Fibroblast of lung (primary cell): ENCODE measurements at regions not wholly inside any gene's neighbourhood (a gene's known extent, or its start where the extent isn't known, plus 50 kb on each side); places are given as distances from the start of the nearest gene placed in this dataset.
"Not testable (repeated sequence)": the region's sequence is repeated elsewhere in the genome, so short reads cannot be mapped to it uniquely, and the experiment has no call there.

ENCODE experiments used
- DNase-seq, 2 donors: peaks; one replicate each; pipeline versions ENCODE4 v3.0.0 to v3.0.0-alpha.2; 2010; ENCODE audit warnings: low read depth in 2 of 2
- H2AFZ ChIP-seq: 2 replicates; pipeline ENCODE4 v1.5.1; 2012; ENCODE audit warnings: low read length, control low read depth, inconsistent platforms
- H3K27ac ChIP-seq: 2 replicates; pipeline ENCODE4 v1.5.1; 2011; ENCODE audit warnings: low read length, control low read depth; ENCODE audit not compliant: insufficient read depth
- H3K27me3 ChIP-seq: 2 replicates; pipeline ENCODE4 v1.5.1; 2011; ENCODE audit warnings: mild to moderate bottlenecking, low read length; ENCODE audit not compliant: control insufficient read depth, insufficient read depth
- H3K36me3 ChIP-seq: 2 replicates; pipeline ENCODE4 v1.5.1; 2011; ENCODE audit warnings: low read length; ENCODE audit not compliant: control insufficient read depth, insufficient read depth
- H3K4me1 ChIP-seq: 2 replicates; pipeline ENCODE4 v1.5.1; 2011; ENCODE audit warnings: low read length; ENCODE audit not compliant: control insufficient read depth, insufficient read depth; ENCODE audit errors: extremely low read depth
- H3K4me2 ChIP-seq: 2 replicates; pipeline ENCODE4 v1.5.1; 2011; ENCODE audit warnings: low read length, control low read depth; ENCODE audit not compliant: insufficient read depth; ENCODE audit errors: extremely low read depth
- H3K4me3 ChIP-seq, 4 experiments: fragments of 200-600 bp in 1 of 4; sonication (generic) in 1 of 4; replicated peaks in 1 of 4; 2 replicates each; pipeline ENCODE4 v1.5.1; 2011 to 2016; ENCODE audit warnings: low read length in 4 of 4, low read depth in 3 of 4, mild to moderate bottlenecking in 3 of 4, control low read depth in 2 of 4, inconsistent platforms in 1 of 4, mixed read lengths in 1 of 4; ENCODE audit not compliant: insufficient read depth in 1 of 4; ENCODE audit errors: control extremely low read depth in 1 of 4
- H3K79me2 ChIP-seq: 2 replicates; pipeline ENCODE4 v1.5.1; 2012; ENCODE audit warnings: mild to moderate bottlenecking, low read length, inconsistent platforms; ENCODE audit not compliant: control insufficient read depth, insufficient read depth
- H3K9ac ChIP-seq: 2 replicates; pipeline ENCODE4 v1.5.1; 2011; ENCODE audit warnings: mild to moderate bottlenecking, low read length, control low read depth; ENCODE audit not compliant: insufficient read depth
- H3K9me3 ChIP-seq: 2 replicates; pipeline ENCODE4 v1.5.1; 2012; ENCODE audit warnings: low read depth, low read length; ENCODE audit not compliant: control insufficient read depth, insufficient read depth
- H4K20me1 ChIP-seq: 2 replicates; pipeline ENCODE4 v1.5.1; 2011; ENCODE audit warnings: low read length; ENCODE audit not compliant: control insufficient read depth, insufficient read depth; ENCODE audit errors: extremely low read depth
- EZH2 ChIP-seq: IDR thresholded peaks from 2 replicates; pipeline ENCODE4 v1.5.1; 2012; ENCODE audit warnings: low read length, control low read depth, mild to moderate bottlenecking; ENCODE audit errors: missing control alignments
- TF ChIP-seq, protein P1 (sequence below), 2 donors: IDR thresholded peaks in 1 of 2; conservative IDR thresholded peaks in 1 of 2; 1 replicate in 1 of 2; 2 replicates in 1 of 2; pipeline ENCODE4 v1.5.1; 2011 to 2012; ENCODE audit warnings: low read length in 2 of 2, control low read depth in 1 of 2, inconsistent platforms in 1 of 2, low read depth in 1 of 2, mild to moderate bottlenecking in 1 of 2

DNA sequence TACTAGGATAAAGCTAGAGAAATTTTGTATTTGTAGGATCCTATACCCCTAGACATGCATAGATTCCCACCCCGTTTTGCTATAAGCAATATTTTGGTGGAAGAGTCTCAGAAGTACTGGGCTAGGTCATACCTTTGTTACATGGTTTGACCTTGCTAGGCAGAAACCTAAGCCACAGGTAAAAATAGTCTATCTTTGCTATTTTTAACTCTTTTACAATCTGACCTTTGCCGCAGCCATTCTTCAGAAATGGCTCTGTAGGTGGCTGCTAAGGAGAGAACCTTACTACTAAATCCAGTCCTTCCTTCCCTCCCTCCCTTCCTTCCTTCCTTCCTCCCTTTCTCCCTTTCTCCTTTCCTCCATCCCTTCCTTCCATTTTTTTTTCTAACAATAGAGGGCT lies 242.9 kb upstream of the SEL1L start:
- TF ChIP-seq, protein P1, sequence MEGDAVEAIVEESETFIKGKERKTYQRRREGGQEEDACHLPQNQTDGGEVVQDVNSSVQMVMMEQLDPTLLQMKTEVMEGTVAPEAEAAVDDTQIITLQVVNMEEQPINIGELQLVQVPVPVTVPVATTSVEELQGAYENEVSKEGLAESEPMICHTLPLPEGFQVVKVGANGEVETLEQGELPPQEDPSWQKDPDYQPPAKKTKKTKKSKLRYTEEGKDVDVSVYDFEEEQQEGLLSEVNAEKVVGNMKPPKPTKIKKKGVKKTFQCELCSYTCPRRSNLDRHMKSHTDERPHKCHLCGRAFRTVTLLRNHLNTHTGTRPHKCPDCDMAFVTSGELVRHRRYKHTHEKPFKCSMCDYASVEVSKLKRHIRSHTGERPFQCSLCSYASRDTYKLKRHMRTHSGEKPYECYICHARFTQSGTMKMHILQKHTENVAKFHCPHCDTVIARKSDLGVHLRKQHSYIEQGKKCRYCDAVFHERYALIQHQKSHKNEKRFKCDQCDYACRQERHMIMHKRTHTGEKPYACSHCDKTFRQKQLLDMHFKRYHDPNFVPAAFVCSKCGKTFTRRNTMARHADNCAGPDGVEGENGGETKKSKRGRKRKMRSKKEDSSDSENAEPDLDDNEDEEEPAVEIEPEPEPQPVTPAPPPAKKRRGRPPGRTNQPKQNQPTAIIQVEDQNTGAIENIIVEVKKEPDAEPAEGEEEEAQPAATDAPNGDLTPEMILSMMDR (conservative IDR thresholded peaks at IDR 0.05 in 1 of 2, IDR thresholded peaks at IDR 0.05 in 1 of 2; ENCODE audit: low read depth in 1 of 2, low read length in 2 of 2), result no peak
- TF ChIP-seq EZH2, result no peak
- Histone ChIP-seq H3K4me1 (no peaks in the 10 kb centered on the region), H4K20me1 (no peaks in the 10 kb centered on the region), H3K27me3 (no peaks in the 10 kb centered on the region), H3K27ac (no peak overlapping the region), H3K79me2 (no peaks in the 10 kb centered on the region), H2AFZ (no peak overlapping the region), H3K4me3 (no peak overlapping the region), H3K4me2 (no peak overlapping the region), H3K9me3 (no peaks in the 10 kb centered on the region), H3K36me3 (no peaks in the 10 kb centered on the region), H3K9ac (no peak overlapping the region)
- DNase-seq, result no peak

DNA sequence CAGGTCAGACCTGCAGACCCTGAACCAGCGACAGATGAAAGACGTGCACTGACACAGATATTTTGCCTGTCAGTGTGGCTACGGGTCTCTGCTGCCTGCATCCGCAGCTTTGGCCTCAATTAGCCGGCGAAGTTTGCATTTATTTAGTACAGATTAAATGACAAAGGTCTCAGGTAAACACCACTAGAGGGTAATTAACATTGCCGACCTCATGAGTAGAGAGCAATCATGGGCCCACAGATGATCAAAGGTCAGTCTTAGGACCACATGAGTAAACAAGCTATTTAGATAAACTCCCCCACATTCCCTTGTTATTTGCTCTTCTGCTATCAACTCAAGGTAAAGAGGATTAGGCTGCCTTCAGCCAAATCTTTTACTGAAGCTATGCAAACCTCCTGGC lies 248.1 kb upstream of the SEL1L start:
- H3K27ac ChIP-seq, H3K9ac ChIP-seq: not testable (repeated sequence)

DNA sequence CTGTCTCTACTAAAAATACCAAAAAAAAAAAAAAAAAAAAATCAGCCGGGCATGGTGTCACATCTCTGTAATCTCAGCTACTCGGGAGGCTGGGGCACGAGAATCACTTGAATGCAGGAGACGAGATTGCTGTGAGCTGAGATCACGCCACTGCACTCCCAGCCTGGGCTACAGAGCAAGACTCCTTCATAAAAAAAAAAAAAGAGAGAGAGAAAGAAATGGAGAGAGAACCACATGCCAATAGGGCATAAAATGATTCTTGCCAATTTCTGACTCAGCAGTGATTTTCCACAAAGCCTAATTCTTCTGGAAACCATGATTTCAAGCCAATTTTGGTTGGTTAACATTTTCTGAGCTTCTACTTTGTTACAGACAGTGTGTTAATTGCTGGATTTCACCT lies 250.4 kb upstream of the SEL1L start:
- TF ChIP-seq, protein P1 (conservative IDR thresholded peaks at IDR 0.05 in 1 of 2, IDR thresholded peaks at IDR 0.05 in 1 of 2; ENCODE audit: low read depth in 1 of 2, low read length in 2 of 2), result no peak
- TF ChIP-seq EZH2, result no peak
- Histone ChIP-seq H3K4me3 (no peak overlapping the region), H3K4me2 (no peak overlapping the region), H3K9ac (no peak overlapping the region), H4K20me1 (no peaks in the 10 kb centered on the region), H3K79me2 (no peaks in the 10 kb centered on the region), H3K9me3 (no peaks in the 10 kb centered on the region), H3K4me1 (no peaks in the 10 kb centered on the region), H3K27me3 (no peaks in the 10 kb centered on the region), H3K27ac (no peak overlapping the region), H3K36me3 (no peaks in the 10 kb centered on the region), H2AFZ (no peak overlapping the region)
- no peak for DNase-seq

More for the DNA sequence above, 248.1 kb upstream of the SEL1L start:
- not testable (repeated sequence) for H3K36me3 ChIP-seq, DNase-seq, H3K4me3 ChIP-seq, H3K79me2 ChIP-seq, H3K9me3 ChIP-seq, H3K27me3 ChIP-seq, H3K4me2 ChIP-seq, H2AFZ ChIP-seq, H4K20me1 ChIP-seq, H3K4me1 ChIP-seq
